Testis (tissue), 2 donors: ENCODE measurements at regions not wholly inside any gene's neighbourhood (a gene's known extent, or its start where the extent isn't known, plus 50 kb on each side); places are given as distances from the start of the nearest gene placed in this dataset.

Source experiments
- POLR2A ChIP-seq: fragments of 450-650 bp; IDR thresholded peaks from one replicate; pipeline ENCODE4 v1.6.1; 2017; ENCODE audit warnings: antibody characterized with exemption, mild to moderate bottlenecking, moderate library complexity
- TF ChIP-seq, protein P1 (sequence below), 3 experiments: fragments of 450-650 bp in 2 of 3; fragments of 200-600 bp in 1 of 3; sonication (generic) in 1 of 3; IDR thresholded peaks; one replicate each; pipeline ENCODE4 v1.5.1; 2016 to 2019; ENCODE audit warnings: antibody characterized with exemption in 3 of 3, mild to moderate bottlenecking in 2 of 3, moderate library complexity in 1 of 3

DNA sequence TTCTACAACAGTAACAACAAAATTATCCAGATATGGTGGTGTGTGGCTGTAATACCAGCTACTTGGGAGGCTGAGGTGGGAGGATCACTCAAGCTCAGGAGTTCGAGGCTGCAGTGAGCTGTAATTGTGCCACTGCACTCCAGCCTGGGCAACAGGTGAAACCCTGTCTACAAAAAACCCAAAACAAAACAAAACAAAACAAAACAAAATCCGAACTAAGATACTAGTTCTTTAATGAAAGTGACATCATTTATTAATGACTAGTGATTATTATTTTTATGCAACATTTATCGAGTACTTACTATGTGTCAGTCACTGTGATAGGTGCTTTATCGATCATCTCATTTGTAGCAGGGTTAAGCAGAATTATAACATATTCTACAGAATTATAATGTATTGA is 196.9 kb upstream of the GDNF start:
- TF ChIP-seq, protein P1, sequence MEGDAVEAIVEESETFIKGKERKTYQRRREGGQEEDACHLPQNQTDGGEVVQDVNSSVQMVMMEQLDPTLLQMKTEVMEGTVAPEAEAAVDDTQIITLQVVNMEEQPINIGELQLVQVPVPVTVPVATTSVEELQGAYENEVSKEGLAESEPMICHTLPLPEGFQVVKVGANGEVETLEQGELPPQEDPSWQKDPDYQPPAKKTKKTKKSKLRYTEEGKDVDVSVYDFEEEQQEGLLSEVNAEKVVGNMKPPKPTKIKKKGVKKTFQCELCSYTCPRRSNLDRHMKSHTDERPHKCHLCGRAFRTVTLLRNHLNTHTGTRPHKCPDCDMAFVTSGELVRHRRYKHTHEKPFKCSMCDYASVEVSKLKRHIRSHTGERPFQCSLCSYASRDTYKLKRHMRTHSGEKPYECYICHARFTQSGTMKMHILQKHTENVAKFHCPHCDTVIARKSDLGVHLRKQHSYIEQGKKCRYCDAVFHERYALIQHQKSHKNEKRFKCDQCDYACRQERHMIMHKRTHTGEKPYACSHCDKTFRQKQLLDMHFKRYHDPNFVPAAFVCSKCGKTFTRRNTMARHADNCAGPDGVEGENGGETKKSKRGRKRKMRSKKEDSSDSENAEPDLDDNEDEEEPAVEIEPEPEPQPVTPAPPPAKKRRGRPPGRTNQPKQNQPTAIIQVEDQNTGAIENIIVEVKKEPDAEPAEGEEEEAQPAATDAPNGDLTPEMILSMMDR (IDR thresholded peaks at IDR 0.05), result no peak
- TF ChIP-seq POLR2A, result no peak
